Right cardiac atrium (tissue), 5 donors: ENCODE measurements at regions not wholly inside any gene's neighbourhood (a gene's known extent, or its start where the extent isn't known, plus 50 kb on each side); places are given as distances from the start of the nearest gene placed in this dataset.
"Not testable (repeated sequence)": the region's sequence is repeated elsewhere in the genome, so short reads cannot be mapped to it uniquely, and the experiment has no call there.

Experiments
- ATAC-seq, 2 donors: fragments of 200-7000 bp; cut with Tn5 transposase; one replicate each; pipeline versions ENCODE4 v1.8.0 to v1.9.1; 2020; ENCODE audit warnings: moderate library complexity in 2 of 2, mild to moderate bottlenecking in 1 of 2
- DNase-seq, 3 donors: peaks; one replicate each; pipeline ENCODE4 v3.0.0-alpha.2; 2020
- H3K27ac ChIP-seq: one replicate; pipeline ENCODE4 v1.5.1; 2013; ENCODE audit warnings: mild to moderate bottlenecking, low read length, control low read depth, moderate library complexity
- H3K27me3 ChIP-seq: one replicate; pipeline ENCODE4 v1.6.1; 2013; ENCODE audit not compliant: control insufficient read depth, insufficient read depth
- H3K4me1 ChIP-seq: one replicate; pipeline ENCODE4 v1.6.1; 2013; ENCODE audit warnings: low read length; ENCODE audit not compliant: control insufficient read depth, insufficient read depth
- H3K4me3 ChIP-seq: one replicate; pipeline ENCODE4 v1.5.1; 2013; ENCODE audit warnings: low read length, control low read depth
- H3K9me3 ChIP-seq: one replicate; pipeline ENCODE4 v1.6.1; 2013; ENCODE audit warnings: low read length; ENCODE audit not compliant: control insufficient read depth
- WGBS: extraction: QIAGEN DNeasy Blood & Tissue Kit; methylation state at CpG from one replicate; pipeline ENCODE4 v1.1.7; 2013; 5-methylcytosine and 5-hydroxymethylcytosine counted together
- intact Hi-C, 4 donors: fragments of 100-400 bp; cut with DNase I; formaldehyde crosslinking; loops; one replicate each; pipeline versions ENCODE4 v1.11.0 to v1.14.0; 2022 to 2023
- donor health status: healthy with polysubstance abuse.
- donor health status: DM: no; HTN: yes; CAD: no.
- donor health status: DM: no; HTN: no; CAD: no.
- donor health status: DM: no; HTN: yes; CAD: no; lungs with severe emphysema.
- donor health status: DM: yes; HTN: yes; CAD: no.

DNA sequence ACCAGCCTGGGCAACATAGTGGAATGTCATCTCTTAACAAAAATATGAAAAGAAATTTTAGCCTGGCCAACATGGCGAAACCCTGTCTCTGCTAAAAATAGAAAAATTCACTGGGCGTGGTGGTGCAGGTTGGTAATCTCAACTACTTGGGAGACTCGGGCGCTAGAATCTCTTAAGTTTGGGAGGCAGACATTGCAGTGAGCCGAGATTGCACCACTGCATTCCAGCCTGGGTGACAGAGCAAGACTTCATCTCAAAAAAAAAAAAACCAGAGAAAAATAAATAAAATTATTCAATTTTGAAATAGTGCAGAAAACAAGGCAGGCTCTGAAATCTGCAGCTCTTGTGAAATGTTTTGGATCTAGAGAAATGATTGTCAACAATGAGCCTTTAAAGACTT lies 397.3 kb upstream of the AMELY start:
- 55% methylated on average over 5 of the region's 5 CpGs for WGBS
- no peak for DNase-seq

DNA sequence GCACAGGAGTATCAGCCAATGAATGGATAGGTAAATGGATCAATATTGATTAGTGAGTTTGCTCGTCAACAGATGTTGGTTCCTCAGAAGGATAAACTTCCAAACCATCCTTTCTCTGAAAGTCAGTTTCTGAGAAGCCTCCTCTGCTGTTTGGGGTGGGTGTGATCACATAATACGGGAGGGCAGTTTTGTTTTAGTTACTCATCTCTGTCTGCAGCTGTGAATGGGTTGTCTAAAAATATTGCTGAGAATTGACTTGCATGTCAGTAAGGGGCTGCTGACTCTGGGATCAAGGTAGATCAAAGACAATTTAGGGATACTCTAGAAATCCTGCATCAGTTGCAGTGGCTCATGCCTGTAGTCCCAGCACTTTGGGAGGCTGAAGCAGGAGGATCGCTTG lies 390.8 kb upstream of the AMELY start:
- no peak overlapping the region for H3K4me3 ChIP-seq
- ATAC-seq, result no peak
- WGBS, result 89% methylated on average over 3 of the region's 3 CpGs

More for the DNA sequence above, 397.3 kb upstream of the AMELY start:
- Histone ChIP-seq H3K9me3 (no peaks in the 10 kb centered on the region), H3K4me1 (peaks cover under 1% of the 10 kb centered on the region), H3K27me3 (no peaks in the 10 kb centered on the region), H3K4me3 (no peak overlapping the region), H3K27ac (no peak overlapping the region)
- intact Hi-C loops, result no loop called here
- no peak for ATAC-seq

DNA sequence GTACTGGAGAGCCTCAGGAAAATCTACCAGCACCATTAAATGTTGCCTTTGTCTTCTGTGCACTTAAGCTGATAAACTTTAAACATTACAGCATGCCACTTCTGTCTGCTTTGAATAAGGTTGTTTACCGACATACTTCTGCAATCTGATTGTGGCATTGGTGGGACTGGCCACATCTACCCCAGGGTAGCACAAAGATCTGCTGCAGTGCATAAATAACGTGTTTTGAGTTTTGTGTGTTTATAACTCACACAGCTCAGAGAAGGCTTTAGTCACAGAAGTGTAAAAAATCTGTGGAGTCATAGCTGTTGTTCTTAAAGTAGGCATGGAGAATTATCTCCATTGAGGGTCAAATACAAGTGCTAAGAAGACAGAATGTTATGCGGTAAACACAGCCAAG lies 388.4 kb upstream of the AMELY start:
- 37% methylated on average over 3 of the region's 3 CpGs for WGBS
- ATAC-seq, result no peak
- DNase-seq, result no peak
- H3K27me3 ChIP-seq, result no peaks in the 10 kb centered on the region
- intact Hi-C loops, result no loop called here
- peaks cover 2% of the 10 kb centered on the region for H3K4me1 ChIP-seq
- no peak overlapping the region for H3K27ac ChIP-seq
- no peaks in the 10 kb centered on the region for H3K9me3 ChIP-seq
- no peak overlapping the region for H3K4me3 ChIP-seq

More for the DNA sequence above, 390.8 kb upstream of the AMELY start:
- intact Hi-C loops, result no loop called here
- no peaks in the 10 kb centered on the region for H3K27me3 ChIP-seq
- peaks cover 2% of the 10 kb centered on the region for H3K4me1 ChIP-seq
- no peaks in the 10 kb centered on the region for H3K9me3 ChIP-seq
- no peak overlapping the region for H3K27ac ChIP-seq
- no peak for DNase-seq

DNA sequence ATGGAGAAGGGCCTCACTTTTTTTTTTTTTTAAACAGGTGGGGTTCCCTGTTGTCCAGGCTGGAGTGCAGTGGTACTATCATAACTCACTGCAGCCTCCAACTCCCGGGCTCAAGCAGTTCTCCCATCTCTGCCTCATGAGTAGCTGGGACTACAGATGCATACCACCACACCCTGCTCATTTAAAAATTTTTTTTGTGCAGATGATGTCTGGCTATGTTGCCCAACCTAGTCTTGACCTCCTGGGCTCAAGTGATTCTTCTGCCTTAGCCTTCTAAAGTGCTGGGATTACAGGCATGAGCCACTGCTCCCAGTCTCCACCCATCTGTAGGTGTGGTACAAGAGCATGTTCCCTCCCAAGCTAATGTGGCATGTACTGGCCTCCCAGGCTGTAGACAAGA lies 380.6 kb upstream of the AMELY start:
- intact Hi-C loops, result no loop called here
- Histone ChIP-seq H3K27me3 (no peaks in the 10 kb centered on the region), H3K27ac (no peak overlapping the region), H3K4me3 (no peak overlapping the region), H3K4me1 (peaks cover 2% of the 10 kb centered on the region), H3K9me3 (no peaks in the 10 kb centered on the region)
- ATAC-seq (no peak), DNase-seq (no peak)
- WGBS, result 83% methylated on average over 1 of the region's 1 CpG

DNA sequence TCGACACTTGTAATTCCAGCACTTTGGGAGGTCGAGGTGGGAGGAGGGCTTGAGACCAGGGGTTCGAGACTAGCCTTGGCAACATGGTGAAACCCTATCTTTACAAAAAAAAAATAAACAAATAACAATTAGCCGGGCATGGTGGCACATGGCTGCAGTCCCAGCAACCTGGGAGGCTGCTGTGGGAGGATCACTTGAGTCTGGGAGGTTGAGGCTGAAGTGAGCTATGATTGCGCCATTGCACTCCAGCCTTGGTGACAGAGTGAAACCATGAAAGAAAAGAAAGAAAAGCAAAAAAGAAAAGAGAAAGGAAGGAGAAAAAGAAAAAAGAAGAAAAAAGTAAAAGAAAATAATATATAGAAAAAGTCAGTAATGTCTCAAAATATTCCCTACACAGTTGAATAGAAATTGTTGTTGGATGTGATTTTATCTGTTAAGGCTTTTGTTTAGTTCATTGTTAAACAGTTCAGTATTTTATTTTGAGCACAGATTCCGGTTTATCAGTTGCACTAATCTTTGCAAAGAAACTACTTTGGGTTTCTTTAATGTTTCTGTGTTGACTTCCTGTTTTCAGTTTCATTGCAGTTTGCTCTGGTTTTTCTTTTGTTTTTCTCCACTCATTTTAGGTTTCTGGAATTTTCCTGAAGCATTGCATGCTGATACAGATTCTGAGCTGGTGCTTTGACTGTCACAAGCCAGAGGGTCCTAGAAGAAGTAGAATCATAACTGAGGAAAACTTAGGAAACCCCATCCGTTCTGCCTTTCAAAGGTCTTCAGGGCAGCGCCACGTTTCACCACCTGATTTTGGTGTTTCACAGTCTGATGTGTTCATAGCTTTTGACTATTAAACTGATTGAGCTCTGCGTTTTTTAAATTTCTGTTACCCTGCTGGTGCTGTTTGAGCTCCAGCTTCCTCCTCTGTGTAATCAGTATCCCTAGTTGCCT lies 378.6 kb upstream of the AMELY start:
- Histone ChIP-seq H3K4me1 (peaks cover 2% of the 10 kb centered on the region), H3K27ac (no peak overlapping the region), H3K4me3 (no peak overlapping the region), H3K9me3 (no peaks in the 10 kb centered on the region), H3K27me3 (no peaks in the 10 kb centered on the region)
- intact Hi-C loops, result no loop called here
- DNase-seq (no peak), ATAC-seq (no peak)
- WGBS, result 61% methylated on average over 10 of the region's 10 CpGs

DNA sequence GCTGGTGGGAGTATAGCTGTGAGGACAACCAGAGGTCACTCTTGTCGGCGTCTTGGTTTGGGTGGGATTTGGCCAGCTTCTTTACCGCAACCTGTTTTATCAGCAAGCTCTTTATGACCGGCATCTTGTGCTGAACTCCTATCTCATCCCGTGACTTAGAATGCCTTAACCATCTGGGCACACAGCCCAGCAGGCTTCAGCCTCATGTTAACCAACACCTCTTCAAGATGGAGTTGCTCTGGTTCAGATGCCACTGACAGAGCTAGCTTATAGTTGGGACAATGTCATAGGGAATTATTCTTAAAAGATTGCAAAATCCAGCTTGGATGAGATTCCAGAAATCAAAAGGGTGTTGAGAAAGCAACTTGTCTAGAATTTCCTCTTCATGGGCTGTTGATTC lies 377.1 kb upstream of the AMELY start:
- Histone ChIP-seq H3K9me3 (no peaks in the 10 kb centered on the region), H3K27ac (no peak overlapping the region), H3K4me1 (peaks cover 2% of the 10 kb centered on the region), H3K27me3 (no peaks in the 10 kb centered on the region), H3K4me3 (no peak overlapping the region)
- DNase-seq (peak in 1 of 3 donors; percentile 70), ATAC-seq (no peak)
- WGBS, result 52% methylated on average over 5 of the region's 5 CpGs
- intact Hi-C loops, result no loop called here

DNA sequence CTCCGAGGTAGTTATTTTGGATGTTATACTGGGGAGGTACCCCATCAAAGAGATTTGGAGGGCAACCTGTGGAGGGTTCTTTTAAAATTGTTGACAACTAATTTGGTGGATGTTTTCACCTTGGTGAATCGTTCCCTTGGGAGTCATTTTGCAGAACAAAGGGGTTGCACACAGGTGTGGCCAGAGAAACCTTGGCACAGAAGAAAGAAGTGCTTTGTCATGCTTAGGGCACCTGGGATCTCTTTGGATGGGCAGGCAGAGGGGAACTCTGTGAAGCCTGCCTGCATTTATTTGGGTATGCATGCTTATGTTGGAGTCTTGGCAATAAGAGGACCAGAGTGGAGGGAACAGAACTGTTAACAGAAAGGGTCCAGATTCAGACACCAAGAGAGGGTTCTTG lies 376.4 kb upstream of the AMELY start:
- H3K9me3 ChIP-seq, H3K4me3 ChIP-seq, H3K4me1 ChIP-seq, intact Hi-C loops, ATAC-seq, H3K27ac ChIP-seq, H3K27me3 ChIP-seq, DNase-seq: not testable (repeated sequence)
- WGBS, result 85% methylated on average over 2 of the region's 2 CpGs

DNA sequence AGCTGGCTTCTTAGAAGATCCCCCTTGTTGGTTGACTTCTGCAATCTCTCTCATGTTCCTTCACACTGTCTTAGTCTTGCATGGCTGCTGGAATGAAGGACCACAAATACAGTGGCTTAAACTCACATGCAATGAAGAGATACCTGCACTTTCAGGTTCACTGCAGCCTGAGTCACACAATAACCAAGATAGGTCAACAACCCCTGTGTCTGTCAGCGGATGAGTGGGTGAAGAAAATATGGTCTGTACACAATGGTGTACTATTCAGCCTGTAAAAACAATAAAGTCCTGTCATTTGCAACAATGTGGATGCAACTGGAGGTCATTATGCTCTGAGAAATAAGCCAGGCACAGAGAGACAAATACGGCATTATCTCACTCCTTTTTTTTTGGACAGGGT lies 373.8 kb upstream of the AMELY start:
- intact Hi-C loops, result no loop called here
- Histone ChIP-seq H3K4me1 (peaks cover 2% of the 10 kb centered on the region), H3K9me3 (no peaks in the 10 kb centered on the region), H3K27ac (no peak overlapping the region), H3K27me3 (no peaks in the 10 kb centered on the region), H3K4me3 (no peak overlapping the region)
- DNase-seq, result no peak
- WGBS, result 60% methylated on average over 2 of the region's 2 CpGs
- no peak for ATAC-seq

DNA sequence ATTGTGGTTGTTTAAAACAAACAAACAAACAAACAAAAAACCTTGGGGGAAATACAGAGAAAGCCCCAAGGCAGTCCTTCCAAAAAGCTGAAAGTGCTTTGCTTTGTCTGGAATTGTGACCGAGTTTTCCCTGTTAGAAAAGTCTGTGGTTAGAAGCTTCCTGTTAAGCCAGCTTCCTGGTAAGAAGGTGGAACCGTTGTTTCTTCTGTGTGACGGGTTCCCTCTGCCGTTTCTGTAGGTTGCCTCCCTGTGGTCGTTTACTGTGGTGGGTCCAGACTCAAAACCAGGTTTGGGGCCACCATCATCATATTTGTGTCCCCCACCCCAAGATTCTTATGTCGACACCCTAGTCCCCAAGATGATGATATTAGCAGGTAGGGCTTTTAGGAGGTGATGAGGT lies 371.4 kb upstream of the AMELY start:
- intact Hi-C loops, result no loop called here
- Histone ChIP-seq H3K9me3 (no peaks in the 10 kb centered on the region), H3K27me3 (no peaks in the 10 kb centered on the region), H3K4me3 (no peak overlapping the region), H3K27ac (no peak overlapping the region), H3K4me1 (no peaks in the 10 kb centered on the region)
- WGBS, result 43% methylated on average over 6 of the region's 6 CpGs
- ATAC-seq, result no peak
- DNase-seq, result no peak

DNA sequence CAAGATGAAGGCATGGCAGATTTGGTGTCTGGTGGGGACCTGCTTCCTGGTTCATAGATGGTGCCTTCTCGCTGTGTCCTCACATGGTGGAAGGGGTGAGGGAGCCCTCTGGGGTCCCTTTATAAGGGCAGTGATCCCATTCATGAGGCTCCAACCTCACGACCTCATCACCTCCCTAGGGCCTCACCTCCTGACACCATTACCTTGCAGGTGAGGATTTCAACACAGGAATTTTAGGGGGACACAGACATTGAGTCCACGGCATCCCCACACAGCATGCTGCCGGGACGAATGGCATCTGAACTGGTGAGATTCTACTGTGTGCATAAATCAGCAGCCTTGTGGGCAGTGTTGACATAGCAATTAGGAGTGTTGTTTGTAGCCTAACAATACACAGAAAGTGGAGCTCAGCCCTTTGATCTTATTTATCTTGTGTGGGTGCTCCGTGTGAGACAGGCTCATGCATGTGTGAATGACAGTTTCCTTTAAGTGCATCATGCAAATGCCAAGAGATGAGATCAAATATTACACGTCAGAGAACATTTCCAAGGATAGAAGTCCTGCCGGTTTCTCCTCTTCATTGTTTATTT lies 368.7 kb upstream of the AMELY start:
- H3K27me3 ChIP-seq, H3K9me3 ChIP-seq, DNase-seq, H3K4me1 ChIP-seq, intact Hi-C loops, H3K27ac ChIP-seq, H3K4me3 ChIP-seq: not testable (repeated sequence)
- 49% methylated on average over 8 of the region's 8 CpGs for WGBS
- peak in 1 of 2 donors; percentile 29 for ATAC-seq

DNA sequence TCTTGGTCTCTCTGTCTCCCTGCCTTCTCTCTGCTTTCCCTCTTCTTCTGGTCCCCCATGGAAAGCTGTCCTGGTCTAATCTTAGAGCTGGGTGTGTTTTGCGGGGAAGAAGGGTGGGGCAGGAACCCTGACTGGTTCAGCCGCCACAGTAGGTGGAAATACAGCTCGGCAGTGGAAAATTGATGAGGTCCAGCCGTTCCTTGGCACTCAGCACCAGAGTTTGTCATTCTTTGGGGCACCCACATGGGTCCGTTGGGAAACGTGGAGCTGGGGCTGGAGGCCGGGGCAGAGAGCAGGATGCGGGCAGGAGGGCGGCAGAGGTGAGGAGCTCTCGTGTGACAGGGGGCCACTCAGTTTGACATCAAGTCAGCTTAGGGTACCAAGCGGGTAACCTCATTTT lies 364.2 kb upstream of the AMELY start:
- no peak for ATAC-seq
- peak in 1 of 3 donors; percentile 50 for DNase-seq
- no peaks in the 10 kb centered on the region for H3K9me3 ChIP-seq
- peak overlapping the region; percentile 82 for H3K4me3 ChIP-seq
- peak overlapping the region; percentile 79 for H3K27ac ChIP-seq
- WGBS, result 17% methylated on average over 11 of the region's 11 CpGs
- peaks cover 7% of the 10 kb centered on the region for H3K4me1 ChIP-seq
- intact Hi-C loops, result no loop called here
- H3K27me3 ChIP-seq, result no peaks in the 10 kb centered on the region
